HT-29 (cell line): ENCODE measurements at regions not wholly inside any gene's neighbourhood (a gene's known extent, or its start where the extent isn't known, plus 50 kb on each side); places are given as distances from the start of the nearest gene placed in this dataset.

ENCODE experiments used
- DNase-seq: peaks from one replicate; pipeline ENCODE4 v3.0.0-alpha.2; 2015; ENCODE audit warnings: low spot score

GRCh38 chr3:115520241-115520640 is 103.1 kb upstream of the GAP43 start:
- DNase-seq: no peak

- no peak for DNase-seq
These were observed 102.6 kb upstream of the GAP43 start for GRCh38 chr3:115520651-115521245.

GRCh38 chr3:115523458-115523857 is 99.9 kb upstream of the GAP43 start:
- DNase-seq: no peak

GRCh38 chr3:115524549-115524948 is 98.8 kb upstream of the GAP43 start:
- no peak for DNase-seq

- DNase-seq: no peak
These were observed 97.6 kb upstream of the GAP43 start for GRCh38 chr3:115525731-115526130.

GRCh38 chr3:115533218-115533617 is 90.1 kb upstream of the GAP43 start:
- DNase-seq: no peak

GRCh38 chr3:115536171-115536570 is 87.1 kb upstream of the GAP43 start:
- DNase-seq: no peak

GRCh38 chr3:115537669-115538068 is 85.6 kb upstream of the GAP43 start:
- DNase-seq: no peak

- DNase-seq: no peak
These were observed 76.1 kb upstream of the GAP43 start for GRCh38 chr3:115547207-115547606.

- DNase-seq: no peak
These were observed 74.7 kb upstream of the GAP43 start for GRCh38 chr3:115548611-115549010.

- no peak for DNase-seq
These were observed 74.2 kb upstream of the GAP43 start for GRCh38 chr3:115549071-115549470.

GRCh38 chr3:115550285-115550761 is 73.0 kb upstream of the GAP43 start:
- DNase-seq: no peak

GRCh38 chr3:115551016-115551415 is 72.3 kb upstream of the GAP43 start:
- DNase-seq: no peak

GRCh38 chr3:115552007-115552406 is 71.3 kb upstream of the GAP43 start:
- DNase-seq: no peak

- no peak for DNase-seq
These were observed 69.4 kb upstream of the GAP43 start for GRCh38 chr3:115553796-115554486.

- DNase-seq: no peak
These were observed 68.9 kb upstream of the GAP43 start for GRCh38 chr3:115554487-115554807.

- DNase-seq: no peak
These were observed 60.6 kb upstream of the GAP43 start for GRCh38 chr3:115562636-115563267.

- DNase-seq: no peak
These were observed 59.3 kb upstream of the GAP43 start for GRCh38 chr3:115563984-115564383.

GRCh38 chr3:115571413-115571812 is 51.9 kb upstream of the GAP43 start:
- no peak for DNase-seq
